GM12892 (cell line): ENCODE measurements at regions not wholly inside any gene's neighbourhood (a gene's known extent, or its start where the extent isn't known, plus 50 kb on each side); places are given as distances from the start of the nearest gene placed in this dataset.

ENCODE experiments used
- DNase-seq: peaks from one replicate; pipeline ENCODE4 v3.0.0; 2011; ENCODE audit not compliant: insufficient read length
- FAIRE-seq: peaks from 2 replicates; lab custom pipeline; 2011; peaks lifted over from hg19 to GRCh38; lab: Jason Lieb, UNC
- POLR2A ChIP-seq: IDR thresholded peaks from 2 replicates; pipeline ENCODE4 v1.6.1; 2011; ENCODE audit warnings: low read depth, low read length, control low read depth
- POLR2AphosphoS5 ChIP-seq: IDR thresholded peaks from 2 replicates; pipeline ENCODE4 v1.6.1; 2011; ENCODE audit warnings: low read depth, low read length, control low read depth
- TAF1 ChIP-seq: IDR thresholded peaks from 2 replicates; pipeline ENCODE4 v1.6.1; 2011; ENCODE audit warnings: low read depth, mild to moderate bottlenecking, control low read depth, low read length, borderline replicate concordance

DNA sequence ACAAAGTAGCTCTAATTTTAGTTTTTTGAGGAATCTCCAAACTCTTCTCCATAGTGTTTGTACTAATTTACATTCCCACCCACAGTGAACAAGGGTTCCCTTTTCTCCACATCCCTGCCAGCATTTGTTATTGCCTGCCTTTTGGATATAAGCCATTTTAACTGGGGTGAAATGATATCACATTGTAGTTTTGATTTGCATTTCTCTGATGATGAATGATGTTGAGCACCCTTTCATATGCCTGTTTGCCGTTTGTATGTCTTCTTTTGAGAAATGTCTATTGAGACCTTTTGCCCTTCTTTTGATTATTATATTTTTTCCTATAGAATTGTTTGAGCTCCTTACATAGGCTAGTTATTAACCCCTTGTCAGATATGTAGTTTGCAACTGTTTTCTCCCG lies 239.9 kb upstream of the TPM1 start:
- TF ChIP-seq POLR2A (no peak), TAF1 (no peak), POLR2AphosphoS5 (no peak)
- no peak for FAIRE-seq
- no peak for DNase-seq

DNA sequence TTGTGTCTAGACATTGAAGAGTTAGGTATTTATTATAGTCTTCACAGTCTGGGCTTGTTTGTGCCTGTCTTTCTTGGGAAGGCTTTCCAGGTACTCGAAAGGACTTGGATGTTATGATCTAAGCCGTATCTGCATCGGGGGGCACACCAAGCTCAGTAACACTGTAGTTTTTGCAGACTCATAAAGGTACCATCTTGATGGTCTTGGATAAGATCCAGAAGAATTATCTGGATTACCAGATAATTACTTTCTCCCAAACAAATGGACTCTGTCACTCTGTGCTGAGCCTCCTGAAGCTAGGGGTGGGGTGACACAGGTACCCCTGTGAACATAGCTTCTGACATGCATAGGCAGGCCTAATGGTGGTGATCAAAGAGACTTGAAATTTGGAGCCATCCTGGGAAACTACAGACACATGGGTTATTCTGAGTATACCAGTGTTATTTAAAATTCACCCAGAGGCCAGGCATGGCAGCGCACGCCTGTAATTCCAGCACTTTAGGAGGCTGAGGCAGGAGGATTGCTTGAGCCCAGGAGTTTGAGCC lies 238.6 kb upstream of the TPM1 start:
- FAIRE-seq: no peak
- no peak for DNase-seq
- TF ChIP-seq TAF1: no peak
- no peak for TF ChIP-seq POLR2A

DNA sequence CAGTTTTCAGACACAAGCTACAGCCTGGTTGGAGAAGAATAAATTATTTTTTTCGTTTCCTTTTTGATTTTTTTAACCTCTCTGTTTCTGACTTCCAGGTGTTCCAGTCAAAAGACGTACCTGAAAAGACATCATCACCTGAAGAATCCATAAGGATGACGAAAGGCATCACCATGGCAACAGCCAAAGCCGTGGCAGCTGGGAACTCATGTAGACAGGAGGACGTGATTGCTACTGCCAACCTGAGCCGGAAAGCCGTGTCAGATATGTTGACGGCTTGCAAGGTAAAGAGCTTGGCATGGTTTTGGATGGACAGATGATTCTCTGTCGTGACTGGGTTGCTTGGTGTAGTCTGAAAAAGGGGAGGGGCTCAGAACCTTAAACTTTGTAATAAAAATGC lies 237.0 kb upstream of the TPM1 start:
- FAIRE-seq (no peak), DNase-seq (no peak)
- no peak for TF ChIP-seq POLR2A
- no peak for TF ChIP-seq POLR2AphosphoS5
- TF ChIP-seq TAF1: no peak

DNA sequence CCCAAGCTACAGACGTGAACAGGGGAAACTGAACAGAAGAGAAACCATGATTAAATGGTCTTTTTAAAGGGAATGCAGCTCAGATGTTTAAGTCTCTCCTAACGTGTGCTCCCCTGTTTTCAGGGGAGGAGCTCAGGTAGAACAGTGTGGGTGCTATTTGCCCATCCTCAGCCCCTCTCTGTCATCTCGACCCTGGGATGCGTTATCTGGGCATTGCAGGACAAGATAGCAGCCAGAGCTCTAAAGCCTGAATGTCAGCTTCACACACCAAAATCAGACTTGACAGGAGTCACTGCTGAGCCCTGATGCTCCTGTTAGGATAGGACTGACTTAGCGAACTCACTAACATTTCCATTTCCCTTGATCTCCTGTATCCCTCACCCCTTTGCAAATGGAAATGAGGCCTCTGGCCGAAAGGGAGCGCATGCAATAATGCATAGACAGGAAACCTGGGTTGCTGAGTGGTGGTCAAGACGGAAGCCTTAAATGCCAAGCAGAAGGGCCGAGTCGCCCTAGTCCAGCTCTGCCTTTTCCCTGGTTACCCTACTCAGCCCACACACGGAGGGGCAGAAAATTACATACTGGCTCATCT lies 234.9 kb upstream of the TPM1 start:
- FAIRE-seq (no peak), DNase-seq (no peak)
- no peak for TF ChIP-seq POLR2AphosphoS5
- no peak for TF ChIP-seq POLR2A
- no peak for TF ChIP-seq TAF1

- TF ChIP-seq TAF1 (no peak), POLR2AphosphoS5 (no peak), POLR2A (no peak)
- FAIRE-seq: no peak
- no peak for DNase-seq
Measured at GRCh38 chr15:62809115-62809967, 233.2 kb upstream of the TPM1 start.

DNA sequence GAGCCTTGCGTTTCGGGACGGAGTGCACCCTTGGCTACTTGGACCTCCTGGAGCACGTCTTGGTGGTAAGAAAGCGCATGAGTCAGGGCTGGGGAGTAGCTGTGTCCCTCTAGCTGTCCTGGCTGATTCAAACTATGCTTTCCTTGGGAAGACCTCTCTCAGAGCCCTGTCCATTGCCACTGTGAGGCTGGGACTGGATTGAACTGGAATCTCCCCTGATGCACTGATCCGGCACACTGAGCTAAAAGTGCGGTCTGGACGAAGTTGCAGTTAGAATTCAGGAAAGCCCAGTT lies 232.6 kb upstream of the TPM1 start:
- DNase-seq (no peak), FAIRE-seq (no peak)
- no peak for TF ChIP-seq POLR2A
- no peak for TF ChIP-seq POLR2AphosphoS5
- TF ChIP-seq TAF1: no peak

GRCh38 chr15:62812515-62812835 lies 230.1 kb upstream of the TPM1 start:
- no peak for TF ChIP-seq TAF1
- no peak for TF ChIP-seq POLR2A
- TF ChIP-seq POLR2AphosphoS5: no peak
- DNase-seq: no peak
- no peak for FAIRE-seq

GRCh38 chr15:62816342-62817069 lies 226.0 kb upstream of the TPM1 start:
- TF ChIP-seq POLR2AphosphoS5: no peak
- TF ChIP-seq POLR2A: no peak
- DNase-seq (no peak), FAIRE-seq (no peak)

DNA sequence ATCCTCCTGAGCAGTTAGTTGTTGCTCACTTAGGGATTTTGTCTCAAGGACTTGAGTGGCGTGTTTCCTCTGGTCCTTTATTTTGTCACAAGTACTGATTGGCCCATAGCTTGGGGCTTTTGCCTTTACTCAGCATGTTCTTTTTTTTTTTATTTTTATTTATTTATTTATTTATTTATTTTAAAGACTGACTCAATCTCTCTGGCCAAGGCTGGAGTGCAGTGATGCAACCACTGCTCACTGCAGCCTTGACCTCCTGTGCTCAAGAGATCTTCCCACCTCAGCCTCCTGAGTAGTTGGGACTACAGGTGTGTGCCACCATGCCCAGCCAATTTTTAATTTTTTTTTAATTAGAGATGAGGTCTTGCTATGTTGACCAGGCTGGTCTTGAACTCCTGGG lies 223.9 kb upstream of the TPM1 start:
- DNase-seq: no peak
- no peak for TF ChIP-seq POLR2A
- no peak for TF ChIP-seq TAF1
- TF ChIP-seq POLR2AphosphoS5: no peak
- FAIRE-seq: no peak

DNA sequence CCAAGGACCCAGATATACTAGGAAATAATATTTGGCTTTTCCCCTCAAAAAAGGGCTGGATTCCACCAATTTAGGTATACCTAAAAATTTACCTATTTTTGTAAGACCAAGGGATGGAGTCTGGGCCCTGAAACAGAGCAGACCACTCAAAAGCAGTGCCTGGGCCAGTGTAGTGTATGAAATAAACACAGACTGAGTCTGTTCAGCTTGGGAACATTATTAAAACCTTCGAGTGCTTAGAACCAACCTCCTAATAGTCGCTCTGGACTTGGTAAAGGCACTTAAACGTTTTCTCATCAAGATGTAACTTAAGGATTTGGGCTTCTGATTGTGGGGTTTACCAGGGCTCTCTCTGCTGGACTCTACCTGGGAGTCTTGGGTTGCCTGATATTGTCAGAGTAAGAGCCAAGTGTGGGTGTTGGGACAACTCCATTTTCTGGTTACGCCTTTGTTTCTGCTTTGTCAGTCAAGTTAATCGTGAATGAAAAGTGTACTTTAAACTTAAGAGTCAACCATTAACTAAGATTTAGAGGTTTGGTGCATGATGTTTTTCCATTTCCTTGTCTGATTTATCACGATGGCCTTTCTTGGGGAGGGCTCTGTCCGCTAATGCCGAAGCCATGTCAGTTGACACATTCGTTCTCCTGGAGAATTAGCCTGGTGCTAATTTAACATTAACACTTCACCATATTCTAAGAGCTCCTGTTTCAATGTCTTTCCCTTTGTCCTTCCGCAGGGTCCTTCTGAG lies 221.0 kb upstream of the TPM1 start:
- TF ChIP-seq POLR2A: no peak
- no peak for TF ChIP-seq TAF1
- TF ChIP-seq POLR2AphosphoS5: no peak
- FAIRE-seq (no peak), DNase-seq (no peak)

DNA sequence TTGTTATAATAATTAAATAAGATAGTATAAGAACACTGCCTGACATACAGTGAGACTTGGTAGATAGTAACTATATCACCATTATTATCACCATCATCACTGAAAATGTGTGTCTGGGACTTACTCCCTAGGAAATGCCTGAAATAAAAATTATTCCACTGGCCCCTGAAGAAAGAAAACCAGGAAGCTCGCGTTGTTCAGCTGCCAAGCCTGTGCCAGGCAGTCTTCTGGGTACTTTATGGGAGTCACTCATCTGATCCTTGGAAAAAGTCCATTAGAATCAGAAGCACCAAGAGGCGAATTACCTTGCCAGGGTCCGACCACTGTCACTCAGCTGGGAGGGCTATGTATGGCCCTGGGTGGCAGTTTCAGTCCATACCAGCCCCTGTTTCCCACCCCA lies 220.3 kb upstream of the TPM1 start:
- TF ChIP-seq POLR2A: no peak
- no peak for TF ChIP-seq POLR2AphosphoS5
- no peak for TF ChIP-seq TAF1
- no peak for FAIRE-seq
- no peak for DNase-seq

DNA sequence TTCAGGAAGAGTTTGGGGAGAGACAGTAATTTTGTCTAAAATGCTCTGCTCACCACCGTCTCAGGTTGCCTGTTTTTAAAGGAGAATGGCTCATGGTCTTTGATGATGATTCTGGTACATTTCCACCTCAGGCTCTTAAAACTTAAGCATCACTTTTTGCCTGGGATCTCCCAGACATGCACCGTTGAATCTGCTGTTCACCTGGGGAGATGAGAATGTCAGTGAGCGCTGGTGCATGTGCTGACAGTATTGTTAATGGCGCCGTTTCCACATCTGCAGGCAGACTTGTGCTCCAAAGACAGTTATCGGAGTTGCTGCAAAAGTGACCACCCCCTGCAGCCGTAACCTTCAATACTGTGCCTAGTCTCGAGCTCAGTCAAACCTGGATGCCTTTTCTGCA lies 219.0 kb upstream of the TPM1 start:
- no peak for DNase-seq
- TF ChIP-seq POLR2AphosphoS5: no peak
- TF ChIP-seq POLR2A: no peak
- no peak for TF ChIP-seq TAF1
- no peak for FAIRE-seq
